ENCODE measurements at regions not wholly inside any gene's neighbourhood (a gene's known extent, or its start where the extent isn't known, plus 50 kb on each side); places are given as distances from the start of the nearest gene placed in this dataset.
"Not testable (repeated sequence)": the region's sequence is repeated elsewhere in the genome, so short reads cannot be mapped to it uniquely, and the experiment has no call there.

DNA sequence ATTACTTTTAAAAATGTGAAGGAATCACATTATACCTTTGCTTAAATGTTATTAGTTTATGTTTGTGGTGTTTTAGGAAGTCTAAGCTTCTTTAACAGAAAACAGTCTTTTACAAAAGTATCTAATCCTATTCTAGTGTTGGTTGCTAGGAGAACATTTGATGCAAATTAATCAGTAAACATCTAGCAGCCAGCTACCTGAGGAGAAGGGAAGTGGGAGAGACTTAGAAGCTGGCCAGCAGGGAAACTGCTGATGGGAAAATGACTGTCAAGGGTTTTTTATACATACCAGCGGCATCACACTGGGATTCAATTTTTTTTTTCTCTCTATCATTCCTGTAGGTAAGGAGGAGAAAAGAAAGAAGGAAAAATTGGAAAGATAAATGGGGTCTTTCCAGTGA is 686.0 kb upstream of the MMS22L start:
- ChIA-PET POLR2A (no interaction called here), CTCF (no interaction called here)
- H3K9me3 ChIP-seq (ENCODE audit: control insufficient read depth, insufficient read depth, low read length), result no peaks in the 10 kb centered on the region; the same call in 1 of the 2 replicates

DNA sequence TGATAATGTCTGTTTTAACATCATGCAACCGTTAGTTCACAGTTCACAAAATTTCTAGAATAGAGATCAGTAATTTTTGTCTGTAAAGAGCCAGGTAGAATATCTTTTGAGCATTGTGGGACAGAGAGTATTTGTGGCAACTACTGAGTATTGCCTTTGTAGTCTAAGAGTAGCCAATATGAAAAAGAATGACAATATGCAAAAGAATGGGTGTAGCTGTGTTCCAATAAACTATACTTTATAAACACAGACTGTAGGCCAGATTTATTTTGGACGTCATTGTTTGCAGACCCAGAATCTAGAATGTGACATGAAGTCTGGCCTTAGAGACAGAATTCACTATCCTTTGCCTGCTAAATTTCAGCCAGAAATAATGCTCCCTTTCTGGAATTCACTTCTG is 694.1 kb upstream of the MMS22L start:
- Histone ChIP-seq H3K27me3 (ENCODE audit: control insufficient read depth, insufficient read depth, low read length) (no peaks in the 10 kb centered on the region), H3K27ac (ENCODE audit: low read depth, low read length) (no peak overlapping the region), H3K4me3 (ENCODE audit: low read depth, low read length) (no peak overlapping the region), H3K9me3 (ENCODE audit: control insufficient read depth, insufficient read depth, low read length) (no peaks in the 10 kb centered on the region)
- DNase-seq (ENCODE audit: low read depth, low spot score), result no peak
- ChIA-PET CTCF (no interaction called here), POLR2A (no interaction called here)
- TF ChIP-seq, protein P1, sequence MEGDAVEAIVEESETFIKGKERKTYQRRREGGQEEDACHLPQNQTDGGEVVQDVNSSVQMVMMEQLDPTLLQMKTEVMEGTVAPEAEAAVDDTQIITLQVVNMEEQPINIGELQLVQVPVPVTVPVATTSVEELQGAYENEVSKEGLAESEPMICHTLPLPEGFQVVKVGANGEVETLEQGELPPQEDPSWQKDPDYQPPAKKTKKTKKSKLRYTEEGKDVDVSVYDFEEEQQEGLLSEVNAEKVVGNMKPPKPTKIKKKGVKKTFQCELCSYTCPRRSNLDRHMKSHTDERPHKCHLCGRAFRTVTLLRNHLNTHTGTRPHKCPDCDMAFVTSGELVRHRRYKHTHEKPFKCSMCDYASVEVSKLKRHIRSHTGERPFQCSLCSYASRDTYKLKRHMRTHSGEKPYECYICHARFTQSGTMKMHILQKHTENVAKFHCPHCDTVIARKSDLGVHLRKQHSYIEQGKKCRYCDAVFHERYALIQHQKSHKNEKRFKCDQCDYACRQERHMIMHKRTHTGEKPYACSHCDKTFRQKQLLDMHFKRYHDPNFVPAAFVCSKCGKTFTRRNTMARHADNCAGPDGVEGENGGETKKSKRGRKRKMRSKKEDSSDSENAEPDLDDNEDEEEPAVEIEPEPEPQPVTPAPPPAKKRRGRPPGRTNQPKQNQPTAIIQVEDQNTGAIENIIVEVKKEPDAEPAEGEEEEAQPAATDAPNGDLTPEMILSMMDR (IDR thresholded peaks at IDR 0.05; ENCODE audit: low read depth, low read length), result no peak

More for the DNA sequence above, 686.0 kb upstream of the MMS22L start:
- Histone ChIP-seq H3K27ac (ENCODE audit: low read depth, low read length) (no peak overlapping the region), H3K27me3 (ENCODE audit: control insufficient read depth, insufficient read depth, low read length) (no peaks in the 10 kb centered on the region), H3K4me3 (ENCODE audit: low read depth, low read length) (no peak overlapping the region)
- DNase-seq (ENCODE audit: low read depth, low spot score), result no peak
- TF ChIP-seq, protein P1 (IDR thresholded peaks at IDR 0.05; ENCODE audit: low read depth, low read length), result no peak

DNA sequence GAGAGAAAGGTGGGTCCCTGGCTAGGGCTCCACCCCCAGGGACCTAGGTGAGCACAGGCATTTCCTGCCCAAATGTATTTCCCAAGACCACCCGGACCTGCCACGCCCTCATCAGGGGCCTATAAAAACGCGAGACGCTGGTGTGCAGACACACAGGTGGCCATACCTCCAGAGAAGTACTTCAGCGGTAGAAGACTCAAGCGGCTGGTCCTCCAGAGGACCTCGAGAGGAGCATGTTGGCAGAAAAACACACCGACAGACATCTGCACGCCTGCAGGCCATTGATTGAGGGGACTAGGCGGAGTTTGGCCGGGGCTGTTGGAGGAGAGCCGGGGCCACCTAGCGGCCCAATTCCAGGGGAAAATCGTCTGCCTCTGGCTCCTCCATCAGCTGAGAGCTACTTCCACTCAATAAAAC is 695.8 kb upstream of the MMS22L start:
- Histone ChIP-seq H3K9me3 (ENCODE audit: control insufficient read depth, insufficient read depth, low read length) (no peaks in the 10 kb centered on the region), H3K27me3 (ENCODE audit: control insufficient read depth, insufficient read depth, low read length) (no peaks in the 10 kb centered on the region), H3K4me3 (ENCODE audit: low read depth, low read length) (no peak overlapping the region), H3K27ac (ENCODE audit: low read depth, low read length) (no peak overlapping the region)
- DNase-seq (ENCODE audit: low read depth, low spot score), result no peak
- ChIA-PET CTCF (no interaction called here), POLR2A (no interaction called here)
- TF ChIP-seq, protein P1 (IDR thresholded peaks at IDR 0.05; ENCODE audit: low read depth, low read length), result no peak

DNA sequence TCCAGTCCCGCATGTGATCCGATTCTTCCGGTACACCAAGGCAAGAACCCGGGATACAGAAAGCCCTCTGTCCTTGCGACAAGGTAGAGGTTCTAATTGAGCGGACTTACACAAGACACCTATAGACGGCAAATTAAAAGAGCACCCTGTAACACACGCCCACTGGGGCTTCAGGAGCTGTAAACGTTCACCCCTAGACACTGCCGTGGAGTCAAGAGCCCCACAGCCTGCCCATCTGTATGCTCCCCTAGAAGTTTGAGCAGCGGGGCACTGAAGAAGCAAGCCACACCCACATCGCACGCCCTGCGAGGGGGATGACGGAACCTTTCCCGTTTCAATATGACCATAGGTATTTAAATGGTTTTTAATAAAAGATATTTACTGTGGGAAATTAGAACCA is 696.3 kb upstream of the MMS22L start:
- H3K27ac ChIP-seq (ENCODE audit: low read depth, low read length); POLR2A ChIA-PET; CTCF ChIA-PET; H3K4me3 ChIP-seq (ENCODE audit: low read depth, low read length); H3K9me3 ChIP-seq (ENCODE audit: control insufficient read depth, insufficient read depth, low read length); DNase-seq (ENCODE audit: low read depth, low spot score); H3K27me3 ChIP-seq (ENCODE audit: control insufficient read depth, insufficient read depth, low read length): not testable (repeated sequence)

- Histone ChIP-seq H3K27me3 (ENCODE audit: control insufficient read depth, insufficient read depth, low read length) (no peaks in the 10 kb centered on the region), H3K9me3 (ENCODE audit: control insufficient read depth, insufficient read depth, low read length) (no peaks in the 10 kb centered on the region), H3K27ac (ENCODE audit: low read depth, low read length) (no peak overlapping the region), H3K4me3 (ENCODE audit: low read depth, low read length) (no peak overlapping the region)
- CTCF ChIA-PET, result no interaction called here
- DNase-seq (ENCODE audit: low read depth, low spot score), result no peak
- TF ChIP-seq, protein P1 (IDR thresholded peaks at IDR 0.05; ENCODE audit: low read depth, low read length), result no peak
- POLR2A ChIA-PET, result no interaction called here
Observed at GRCh38 chr6:97989451-97989850, 706.4 kb upstream of the MMS22L start.

GRCh38 chr6:97995158-97995557 is 712.1 kb upstream of the MMS22L start:
- Histone ChIP-seq H3K4me3 (ENCODE audit: low read depth, low read length) (no peak overlapping the region), H3K27ac (ENCODE audit: low read depth, low read length) (no peak overlapping the region), H3K27me3 (ENCODE audit: control insufficient read depth, insufficient read depth, low read length) (no peaks in the 10 kb centered on the region), H3K9me3 (ENCODE audit: control insufficient read depth, insufficient read depth, low read length) (no peaks in the 10 kb centered on the region)
- CTCF ChIA-PET, result interaction anchor here (1.0 kb wide), 1 partner anchor 1125 kb away, joined by 3 read pairs; no protein-coding TSS in a partner anchor
- TF ChIP-seq, protein P1 (IDR thresholded peaks at IDR 0.05; ENCODE audit: low read depth, low read length), result no peak
- no peak for DNase-seq (ENCODE audit: low read depth, low spot score)
- POLR2A ChIA-PET, result no interaction called here

Data from AG04450 (cell line).